ENCODE measurements at regions not wholly inside any gene's neighbourhood (a gene's known extent, or its start where the extent isn't known, plus 50 kb on each side); places are given as distances from the start of the nearest gene placed in this dataset.

- Histone ChIP-seq H3K27me3 (replicated peaks) (no peaks in the 10 kb centered on the region), H3K36me3 (replicated peaks) (no peaks in the 10 kb centered on the region), H3K27ac (no peak overlapping the region), H3K4me3 (ENCODE audit: low read depth, low read length) (no peak overlapping the region)
- TF ChIP-seq CTCF (IDR thresholded peaks at IDR 0.05; ENCODE audit: low read depth, low read length, missing control alignments) = no peak
- DNase-seq = no peak
- in situ Hi-C loops (cut with HindIII; ENCODE audit: low pct_ligation_motif_present, low sequenced_read_pairs) = no loop called here
These were observed 55.1 kb upstream of the PAGE4 start for GRCh38 chrX:49773993-49774392.

GRCh38 chrX:49767236-49767635, 61.9 kb upstream of the PAGE4 start:
- no peak overlapping the region for H3K4me3 ChIP-seq (ENCODE audit: low read depth, low read length)
- no peak for TF ChIP-seq CTCF (IDR thresholded peaks at IDR 0.05; ENCODE audit: low read depth, low read length, missing control alignments)
- no peak for DNase-seq
- H3K27ac ChIP-seq = no peak overlapping the region
- in situ Hi-C loops (cut with HindIII; ENCODE audit: low pct_ligation_motif_present, low sequenced_read_pairs) = no loop called here
- no peaks in the 10 kb centered on the region for H3K27me3 ChIP-seq (replicated peaks)
- H3K36me3 ChIP-seq (replicated peaks) = no peaks in the 10 kb centered on the region

- no peak for TF ChIP-seq CTCF (IDR thresholded peaks at IDR 0.05; ENCODE audit: low read depth, low read length, missing control alignments)
- Histone ChIP-seq H3K4me3 (ENCODE audit: low read depth, low read length) (no peak overlapping the region), H3K36me3 (replicated peaks) (no peaks in the 10 kb centered on the region), H3K27ac (no peak overlapping the region), H3K27me3 (replicated peaks) (no peaks in the 10 kb centered on the region)
- no peak for DNase-seq
- in situ Hi-C loops (cut with HindIII; ENCODE audit: low pct_ligation_motif_present, low sequenced_read_pairs) = no loop called here
These were observed 66.5 kb upstream of the PAGE1 start for GRCh38 chrX:49762175-49762720.

- Histone ChIP-seq H3K27ac (no peak overlapping the region), H3K36me3 (replicated peaks) (no peaks in the 10 kb centered on the region), H3K27me3 (replicated peaks) (no peaks in the 10 kb centered on the region), H3K4me3 (ENCODE audit: low read depth, low read length) (no peak overlapping the region)
- in situ Hi-C loops (cut with HindIII; ENCODE audit: low pct_ligation_motif_present, low sequenced_read_pairs) = no loop called here
- peak; percentile 57 for TF ChIP-seq CTCF (IDR thresholded peaks at IDR 0.05; ENCODE audit: low read depth, low read length, missing control alignments)
- DNase-seq = no peak
These were observed 65.7 kb upstream of the PAGE1 start for GRCh38 chrX:49761481-49761880.

- no peaks in the 10 kb centered on the region for H3K36me3 ChIP-seq (replicated peaks)
- H3K27me3 ChIP-seq (replicated peaks) = no peaks in the 10 kb centered on the region
- in situ Hi-C loops (cut with HindIII; ENCODE audit: low pct_ligation_motif_present, low sequenced_read_pairs) = no loop called here
These were observed 64.6 kb upstream of the PAGE1 start for GRCh38 chrX:49760290-49760890.

More at GRCh38 chrX:49760290-49760890, 64.6 kb upstream of the PAGE1 start:
- TF ChIP-seq CTCF (IDR thresholded peaks at IDR 0.05; ENCODE audit: low read depth, low read length, missing control alignments) = no peak
- H3K27ac ChIP-seq = no peak overlapping the region
- H3K4me3 ChIP-seq (ENCODE audit: low read depth, low read length) = no peak overlapping the region
- DNase-seq = no peak
